SK-N-SH treated with all-trans-retinoic acid at 6 μM for 48 hours (cell line): ENCODE measurements at regions not wholly inside any gene's neighbourhood (a gene's known extent, or its start where the extent isn't known, plus 50 kb on each side); places are given as distances from the start of the nearest gene placed in this dataset.

Experiments
- ATAC-seq: fragments of 200-7000 bp; cut with Tn5 transposase; 3 replicates; pipeline ENCODE4 v1.9.1; 2020; ENCODE audit warnings: mild to moderate bottlenecking, moderate library complexity
- ARNTL ChIP-seq: fragments of 450-650 bp; formaldehyde crosslinking; IDR thresholded peaks from 2 replicates; pipeline ENCODE4 v1.5.0; 2020; ENCODE audit warnings: low read depth, mild to moderate bottlenecking, moderate library complexity, borderline replicate concordance
- BACH2 ChIP-seq: fragments of 250-450 bp; sonication (Bioruptor Pico); IDR thresholded peaks from 2 replicates; pipeline ENCODE4 v1.9.0; 2021; ENCODE audit warnings: mild to moderate bottlenecking, borderline replicate concordance
- CSDC2 ChIP-seq: fragments of 250-450 bp; sonication (Bioruptor Pico); IDR thresholded peaks from 2 replicates; pipeline ENCODE4 v1.5.0; 2020; ENCODE audit warnings: mild to moderate bottlenecking, moderate library complexity
- ESRRG ChIP-seq: fragments of 250-450 bp; sonication (Bioruptor Pico); IDR thresholded peaks from 2 replicates; pipeline ENCODE4 v1.6.1; 2021; ENCODE audit warnings: mild to moderate bottlenecking
- ISL1 ChIP-seq: fragments of 250-450 bp; sonication (Bioruptor Pico); IDR thresholded peaks from 2 replicates; pipeline ENCODE4 v2.1.2; 2022; ENCODE audit warnings: mild to moderate bottlenecking, moderate library complexity
- OSR1 ChIP-seq: fragments of 250-450 bp; sonication (Bioruptor Pico); IDR thresholded peaks from 2 replicates; pipeline ENCODE4 v1.8.0; 2022; ENCODE audit warnings: moderate library complexity, mild to moderate bottlenecking, inconsistent platforms
- PPARA ChIP-seq: fragments of 250-450 bp; sonication (Bioruptor Pico); IDR thresholded peaks from 2 replicates; pipeline ENCODE4 v1.5.0; 2020; ENCODE audit warnings: mild to moderate bottlenecking, borderline replicate concordance
- RARB ChIP-seq: fragments of 250-450 bp; sonication (Bioruptor Pico); IDR thresholded peaks from 2 replicates; pipeline ENCODE4 v1.8.0; 2021; ENCODE audit warnings: mild to moderate bottlenecking, moderate library complexity
- SNAI2 ChIP-seq: fragments of 250-450 bp; sonication (Bioruptor Pico); IDR thresholded peaks from 2 replicates; pipeline ENCODE4 v1.5.0; 2020; ENCODE audit warnings: mild to moderate bottlenecking, moderate library complexity
- TCF4 ChIP-seq: fragments of 250-450 bp; sonication (Bioruptor Pico); IDR thresholded peaks from 2 replicates; pipeline ENCODE4 v1.8.0; 2021; ENCODE audit warnings: mild to moderate bottlenecking, moderate library complexity, borderline replicate concordance
- TOX ChIP-seq: fragments of 250-450 bp; sonication (Bioruptor Pico); IDR thresholded peaks from 2 replicates; pipeline ENCODE4 v1.8.0; 2021; ENCODE audit warnings: mild to moderate bottlenecking, moderate library complexity, borderline replicate concordance
- ZC3H10 ChIP-seq: fragments of 250-450 bp; sonication (Bioruptor Pico); IDR thresholded peaks from 2 replicates; pipeline ENCODE4 v1.5.1; 2021; ENCODE audit warnings: mild to moderate bottlenecking, moderate library complexity
- ZFP3 ChIP-seq: fragments of 250-450 bp; sonication (Bioruptor Pico); IDR thresholded peaks from 2 replicates; pipeline ENCODE4 v1.5.0; 2020; ENCODE audit warnings: mild to moderate bottlenecking, moderate library complexity
- ZFP30 ChIP-seq: fragments of 450-650 bp; formaldehyde crosslinking; IDR thresholded peaks from 2 replicates; pipeline ENCODE4 v1.5.0; 2022; ENCODE audit warnings: mild to moderate bottlenecking, moderate library complexity
- ZNF565 ChIP-seq: fragments of 450-650 bp; formaldehyde crosslinking; conservative IDR thresholded peaks from 2 replicates; pipeline ENCODE4 v1.5.0; 2020; ENCODE audit warnings: low read depth, mild to moderate bottlenecking, moderate library complexity
- ZNF70 ChIP-seq: fragments of 450-650 bp; formaldehyde crosslinking; IDR thresholded peaks from 2 replicates; pipeline ENCODE4 v1.5.0; 2020; ENCODE audit warnings: mild to moderate bottlenecking, moderate library complexity
- ZNF8 ChIP-seq: fragments of 450-650 bp; formaldehyde crosslinking; IDR thresholded peaks from 2 replicates; pipeline ENCODE4 v1.5.0; 2020; ENCODE audit warnings: mild to moderate bottlenecking, moderate library complexity
- TF ChIP-seq, protein P1 (sequence below): fragments of 250-450 bp; sonication (Bioruptor Pico); IDR thresholded peaks from 2 replicates; pipeline ENCODE4 v1.5.1; 2020; ENCODE audit warnings: low read depth, mild to moderate bottlenecking, moderate library complexity
- TF ChIP-seq, protein P2 (sequence below): fragments of 250-450 bp; sonication (Bioruptor Pico); IDR thresholded peaks from 2 replicates; pipeline ENCODE4 v1.5.0; 2020; ENCODE audit warnings: mild to moderate bottlenecking, moderate library complexity
- TF ChIP-seq, protein P3 (sequence below): fragments of 250-450 bp; sonication (Bioruptor Pico); IDR thresholded peaks from 2 replicates; pipeline ENCODE4 v1.8.0; 2021; ENCODE audit warnings: low read depth, mild to moderate bottlenecking, moderate library complexity, borderline replicate concordance
- TF ChIP-seq, protein P4 (sequence below): fragments of 250-450 bp; sonication (Bioruptor Pico); IDR thresholded peaks from 2 replicates; pipeline ENCODE4 v1.5.1; 2021; ENCODE audit warnings: mild to moderate bottlenecking, moderate library complexity
- TF ChIP-seq, protein P5 (sequence below): fragments of 250-450 bp; sonication (Bioruptor Pico); IDR thresholded peaks from 2 replicates; pipeline ENCODE4 v1.8.0; 2020; ENCODE audit warnings: mild to moderate bottlenecking, moderate library complexity, borderline replicate concordance

DNA sequence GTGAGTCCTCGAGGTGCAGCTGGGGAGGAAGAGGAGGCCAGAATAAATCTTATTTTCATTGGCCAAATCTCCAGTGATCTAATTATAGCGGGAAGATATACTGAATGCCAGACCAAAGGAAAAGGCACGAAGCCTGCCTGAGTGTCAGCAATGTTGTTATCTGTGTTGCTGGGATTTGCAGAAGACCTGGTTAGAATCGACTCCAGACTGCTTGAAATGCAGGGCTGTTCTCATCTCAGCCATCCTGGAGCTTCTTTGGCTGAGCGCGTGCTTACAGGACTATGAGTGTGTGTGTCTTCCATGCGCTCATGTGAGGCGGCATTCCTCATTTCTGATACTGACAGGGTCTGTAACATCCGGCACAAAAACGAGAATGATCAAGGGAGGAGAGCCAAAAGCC, 81.2 kb downstream of the TSN start:
- no peak for ATAC-seq
- TF ChIP-seq, protein P1, sequence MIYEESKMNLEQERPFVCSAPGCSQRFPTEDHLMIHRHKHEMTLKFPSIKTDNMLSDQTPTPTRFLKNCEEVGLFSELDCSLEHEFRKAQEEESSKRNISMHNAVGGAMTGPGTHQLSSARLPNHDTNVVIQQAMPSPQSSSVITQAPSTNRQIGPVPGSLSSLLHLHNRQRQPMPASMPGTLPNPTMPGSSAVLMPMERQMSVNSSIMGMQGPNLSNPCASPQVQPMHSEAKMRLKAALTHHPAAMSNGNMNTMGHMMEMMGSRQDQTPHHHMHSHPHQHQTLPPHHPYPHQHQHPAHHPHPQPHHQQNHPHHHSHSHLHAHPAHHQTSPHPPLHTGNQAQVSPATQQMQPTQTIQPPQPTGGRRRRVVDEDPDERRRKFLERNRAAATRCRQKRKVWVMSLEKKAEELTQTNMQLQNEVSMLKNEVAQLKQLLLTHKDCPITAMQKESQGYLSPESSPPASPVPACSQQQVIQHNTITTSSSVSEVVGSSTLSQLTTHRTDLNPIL (CRISPR knock-in tag) = no peak
- TF ChIP-seq ISL1 (CRISPR knock-in tag) = no peak
- no peak for TF ChIP-seq ZNF8 (CRISPR knock-in tag)
- TF ChIP-seq RARB (CRISPR knock-in tag) = no peak
- no peak for TF ChIP-seq ZC3H10
- TF ChIP-seq SNAI2 (CRISPR knock-in tag) = no peak
- TF ChIP-seq PPARA = no peak
- TF ChIP-seq ZNF565 (CRISPR knock-in tag) = no peak
- TF ChIP-seq, protein P2, sequence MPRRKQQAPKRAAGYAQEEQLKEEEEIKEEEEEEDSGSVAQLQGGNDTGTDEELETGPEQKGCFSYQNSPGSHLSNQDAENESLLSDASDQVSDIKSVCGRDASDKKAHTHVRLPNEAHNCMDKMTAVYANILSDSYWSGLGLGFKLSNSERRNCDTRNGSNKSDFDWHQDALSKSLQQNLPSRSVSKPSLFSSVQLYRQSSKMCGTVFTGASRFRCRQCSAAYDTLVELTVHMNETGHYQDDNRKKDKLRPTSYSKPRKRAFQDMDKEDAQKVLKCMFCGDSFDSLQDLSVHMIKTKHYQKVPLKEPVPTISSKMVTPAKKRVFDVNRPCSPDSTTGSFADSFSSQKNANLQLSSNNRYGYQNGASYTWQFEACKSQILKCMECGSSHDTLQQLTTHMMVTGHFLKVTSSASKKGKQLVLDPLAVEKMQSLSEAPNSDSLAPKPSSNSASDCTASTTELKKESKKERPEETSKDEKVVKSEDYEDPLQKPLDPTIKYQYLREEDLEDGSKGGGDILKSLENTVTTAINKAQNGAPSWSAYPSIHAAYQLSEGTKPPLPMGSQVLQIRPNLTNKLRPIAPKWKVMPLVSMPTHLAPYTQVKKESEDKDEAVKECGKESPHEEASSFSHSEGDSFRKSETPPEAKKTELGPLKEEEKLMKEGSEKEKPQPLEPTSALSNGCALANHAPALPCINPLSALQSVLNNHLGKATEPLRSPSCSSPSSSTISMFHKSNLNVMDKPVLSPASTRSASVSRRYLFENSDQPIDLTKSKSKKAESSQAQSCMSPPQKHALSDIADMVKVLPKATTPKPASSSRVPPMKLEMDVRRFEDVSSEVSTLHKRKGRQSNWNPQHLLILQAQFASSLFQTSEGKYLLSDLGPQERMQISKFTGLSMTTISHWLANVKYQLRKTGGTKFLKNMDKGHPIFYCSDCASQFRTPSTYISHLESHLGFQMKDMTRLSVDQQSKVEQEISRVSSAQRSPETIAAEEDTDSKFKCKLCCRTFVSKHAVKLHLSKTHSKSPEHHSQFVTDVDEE = no peak
- TF ChIP-seq BACH2 (CRISPR knock-in tag) = no peak
- TF ChIP-seq, protein P3, sequence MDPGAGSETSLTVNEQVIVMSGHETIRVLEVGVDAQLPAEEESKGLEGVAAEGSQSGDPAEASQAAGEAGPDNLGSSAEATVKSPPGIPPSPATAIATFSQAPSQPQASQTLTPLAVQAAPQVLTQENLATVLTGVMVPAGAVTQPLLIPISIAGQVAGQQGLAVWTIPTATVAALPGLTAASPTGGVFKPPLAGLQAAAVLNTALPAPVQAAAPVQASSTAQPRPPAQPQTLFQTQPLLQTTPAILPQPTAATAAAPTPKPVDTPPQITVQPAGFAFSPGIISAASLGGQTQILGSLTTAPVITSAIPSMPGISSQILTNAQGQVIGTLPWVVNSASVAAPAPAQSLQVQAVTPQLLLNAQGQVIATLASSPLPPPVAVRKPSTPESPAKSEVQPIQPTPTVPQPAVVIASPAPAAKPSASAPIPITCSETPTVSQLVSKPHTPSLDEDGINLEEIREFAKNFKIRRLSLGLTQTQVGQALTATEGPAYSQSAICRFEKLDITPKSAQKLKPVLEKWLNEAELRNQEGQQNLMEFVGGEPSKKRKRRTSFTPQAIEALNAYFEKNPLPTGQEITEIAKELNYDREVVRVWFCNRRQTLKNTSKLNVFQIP = no peak
- no peak for TF ChIP-seq ZFP30
- no peak for TF ChIP-seq TCF4 (CRISPR knock-in tag)
- TF ChIP-seq, protein P4, sequence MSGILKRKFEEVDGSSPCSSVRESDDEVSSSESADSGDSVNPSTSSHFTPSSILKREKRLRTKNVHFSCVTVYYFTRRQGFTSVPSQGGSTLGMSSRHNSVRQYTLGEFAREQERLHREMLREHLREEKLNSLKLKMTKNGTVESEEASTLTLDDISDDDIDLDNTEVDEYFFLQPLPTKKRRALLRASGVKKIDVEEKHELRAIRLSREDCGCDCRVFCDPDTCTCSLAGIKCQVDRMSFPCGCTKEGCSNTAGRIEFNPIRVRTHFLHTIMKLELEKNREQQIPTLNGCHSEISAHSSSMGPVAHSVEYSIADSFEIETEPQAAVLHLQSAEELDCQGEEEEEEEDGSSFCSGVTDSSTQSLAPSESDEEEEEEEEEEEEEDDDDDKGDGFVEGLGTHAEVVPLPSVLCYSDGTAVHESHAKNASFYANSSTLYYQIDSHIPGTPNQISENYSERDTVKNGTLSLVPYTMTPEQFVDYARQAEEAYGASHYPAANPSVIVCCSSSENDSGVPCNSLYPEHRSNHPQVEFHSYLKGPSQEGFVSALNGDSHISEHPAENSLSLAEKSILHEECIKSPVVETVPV = no peak

DNA sequence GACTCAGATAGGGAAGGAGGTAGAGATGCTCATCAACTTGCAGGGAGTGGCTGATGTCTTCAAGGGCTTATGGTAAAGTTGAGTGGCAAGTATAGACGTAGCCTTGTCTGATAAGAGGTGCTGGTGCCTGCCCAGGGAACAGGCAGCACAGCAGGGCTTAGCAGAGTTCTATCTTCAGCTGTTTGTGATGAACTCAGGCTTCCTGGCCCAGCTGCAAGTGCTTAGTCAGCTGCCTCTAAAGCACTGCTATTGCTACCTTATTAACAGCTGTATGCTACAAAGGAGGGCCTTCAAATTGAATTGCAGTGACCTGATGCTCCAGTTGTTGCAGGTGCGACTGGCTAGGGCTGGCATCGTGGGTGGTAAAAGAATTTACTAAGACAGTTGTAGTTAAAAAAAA, 82.1 kb downstream of the TSN start:
- ATAC-seq = no peak
- TF ChIP-seq, protein P2 = no peak
- TF ChIP-seq, protein P1 (CRISPR knock-in tag) = no peak
- no peak for TF ChIP-seq TOX (CRISPR knock-in tag)
- no peak for TF ChIP-seq ZFP3 (CRISPR knock-in tag)
- no peak for TF ChIP-seq ZFP30
- TF ChIP-seq ESRRG = no peak
- no peak for TF ChIP-seq ZNF70 (CRISPR knock-in tag)
- no peak for TF ChIP-seq CSDC2 (CRISPR knock-in tag)
- TF ChIP-seq ZC3H10 = no peak
- no peak for TF ChIP-seq PPARA
- TF ChIP-seq ZNF565 (CRISPR knock-in tag) = no peak
- no peak for TF ChIP-seq RARB (CRISPR knock-in tag)
- TF ChIP-seq ZNF8 (CRISPR knock-in tag) = no peak
- no peak for TF ChIP-seq OSR1 (CRISPR knock-in tag)
- TF ChIP-seq, protein P5, sequence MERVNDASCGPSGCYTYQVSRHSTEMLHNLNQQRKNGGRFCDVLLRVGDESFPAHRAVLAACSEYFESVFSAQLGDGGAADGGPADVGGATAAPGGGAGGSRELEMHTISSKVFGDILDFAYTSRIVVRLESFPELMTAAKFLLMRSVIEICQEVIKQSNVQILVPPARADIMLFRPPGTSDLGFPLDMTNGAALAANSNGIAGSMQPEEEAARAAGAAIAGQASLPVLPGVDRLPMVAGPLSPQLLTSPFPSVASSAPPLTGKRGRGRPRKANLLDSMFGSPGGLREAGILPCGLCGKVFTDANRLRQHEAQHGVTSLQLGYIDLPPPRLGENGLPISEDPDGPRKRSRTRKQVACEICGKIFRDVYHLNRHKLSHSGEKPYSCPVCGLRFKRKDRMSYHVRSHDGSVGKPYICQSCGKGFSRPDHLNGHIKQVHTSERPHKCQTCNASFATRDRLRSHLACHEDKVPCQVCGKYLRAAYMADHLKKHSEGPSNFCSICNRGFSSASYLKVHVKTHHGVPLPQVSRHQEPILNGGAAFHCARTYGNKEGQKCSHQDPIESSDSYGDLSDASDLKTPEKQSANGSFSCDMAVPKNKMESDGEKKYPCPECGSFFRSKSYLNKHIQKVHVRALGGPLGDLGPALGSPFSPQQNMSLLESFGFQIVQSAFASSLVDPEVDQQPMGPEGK = no peak
- no peak for TF ChIP-seq TCF4 (CRISPR knock-in tag)
- TF ChIP-seq, protein P3 = no peak
- TF ChIP-seq ARNTL (CRISPR knock-in tag) = no peak
- no peak for TF ChIP-seq ISL1 (CRISPR knock-in tag)
